ENCODE measurements at regions not wholly inside any gene's neighbourhood (a gene's known extent, or its start where the extent isn't known, plus 50 kb on each side); places are given as distances from the start of the nearest gene placed in this dataset.

DNA sequence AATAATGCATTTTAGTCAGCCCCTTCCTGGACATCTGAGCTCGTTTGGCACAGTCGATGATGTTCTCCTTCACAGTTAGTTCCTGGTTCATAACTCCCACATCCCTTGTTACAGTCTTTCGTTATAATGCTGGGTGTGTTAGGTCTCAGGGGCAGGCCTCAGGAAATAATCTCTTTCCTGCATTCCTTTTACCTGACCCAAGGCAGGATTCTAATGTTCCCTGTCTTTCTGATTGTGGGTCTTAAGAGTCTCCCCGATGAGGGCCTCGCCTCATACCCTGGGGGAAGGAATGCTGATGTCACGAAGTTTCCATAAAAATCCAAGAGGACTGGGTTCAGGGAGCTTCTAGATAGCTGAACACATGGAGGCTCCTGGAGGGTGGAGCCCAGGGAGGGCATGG, 104.0 kb upstream of the CARMIL1 start:
- TF ChIP-seq, protein P1, sequence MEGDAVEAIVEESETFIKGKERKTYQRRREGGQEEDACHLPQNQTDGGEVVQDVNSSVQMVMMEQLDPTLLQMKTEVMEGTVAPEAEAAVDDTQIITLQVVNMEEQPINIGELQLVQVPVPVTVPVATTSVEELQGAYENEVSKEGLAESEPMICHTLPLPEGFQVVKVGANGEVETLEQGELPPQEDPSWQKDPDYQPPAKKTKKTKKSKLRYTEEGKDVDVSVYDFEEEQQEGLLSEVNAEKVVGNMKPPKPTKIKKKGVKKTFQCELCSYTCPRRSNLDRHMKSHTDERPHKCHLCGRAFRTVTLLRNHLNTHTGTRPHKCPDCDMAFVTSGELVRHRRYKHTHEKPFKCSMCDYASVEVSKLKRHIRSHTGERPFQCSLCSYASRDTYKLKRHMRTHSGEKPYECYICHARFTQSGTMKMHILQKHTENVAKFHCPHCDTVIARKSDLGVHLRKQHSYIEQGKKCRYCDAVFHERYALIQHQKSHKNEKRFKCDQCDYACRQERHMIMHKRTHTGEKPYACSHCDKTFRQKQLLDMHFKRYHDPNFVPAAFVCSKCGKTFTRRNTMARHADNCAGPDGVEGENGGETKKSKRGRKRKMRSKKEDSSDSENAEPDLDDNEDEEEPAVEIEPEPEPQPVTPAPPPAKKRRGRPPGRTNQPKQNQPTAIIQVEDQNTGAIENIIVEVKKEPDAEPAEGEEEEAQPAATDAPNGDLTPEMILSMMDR (conservative IDR thresholded peaks at IDR 0.05; ENCODE audit: low read length) = no peak
- no peak for TF ChIP-seq EZH2phosphoT487 (IDR thresholded peaks at IDR 0.05; ENCODE audit: borderline replicate concordance)

All from Loucy (cell line).